COR-L47 (cell line): ENCODE measurements at regions not wholly inside any gene's neighbourhood (a gene's known extent, or its start where the extent isn't known, plus 50 kb on each side); places are given as distances from the start of the nearest gene placed in this dataset.
"Not testable (repeated sequence)": the region's sequence is repeated elsewhere in the genome, so short reads cannot be mapped to it uniquely, and the experiment has no call there.

Experiments
- DNase-seq: peaks from one replicate; lab custom pipeline; 2025; lab: John Stamatoyannopoulos, UW

DNA sequence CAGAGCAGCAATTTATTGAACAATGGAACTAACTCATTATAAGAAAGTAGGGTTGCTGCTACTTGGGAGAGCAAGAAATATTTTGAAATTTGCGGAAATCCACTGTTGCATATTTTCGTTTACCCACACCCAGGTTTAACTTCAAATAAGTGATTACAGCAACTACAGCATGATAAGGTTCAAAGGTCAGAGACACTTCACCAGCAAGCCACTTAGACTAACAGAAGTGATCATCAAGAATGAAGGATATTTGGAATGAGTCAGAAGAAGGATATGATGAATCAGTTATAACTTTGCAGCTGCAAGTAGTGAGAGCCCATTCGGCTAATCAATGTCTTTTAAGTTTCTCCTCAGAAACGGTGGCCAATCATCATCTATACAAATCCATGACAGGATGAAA is 199.3 kb downstream of the TMA16 start:
- no peak for DNase-seq

DNA sequence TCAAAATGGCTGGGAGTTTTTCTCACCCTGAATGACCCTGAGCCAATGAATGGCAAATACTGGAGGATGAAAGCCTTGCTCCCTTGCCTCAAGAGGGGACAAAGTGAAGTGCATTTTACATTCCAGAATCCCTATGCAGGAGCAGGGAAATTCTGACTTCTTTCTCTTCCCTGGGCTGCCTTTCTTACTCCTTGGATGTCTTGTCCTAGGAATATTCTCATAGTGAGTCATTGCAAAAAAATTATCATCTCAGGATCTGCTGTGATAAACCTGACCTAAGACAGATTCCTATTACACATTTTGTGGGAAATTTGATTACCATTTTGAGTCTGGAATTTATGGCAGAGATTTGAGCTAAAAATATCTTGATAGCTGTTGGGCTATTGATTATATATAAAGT is 199.9 kb downstream of the TMA16 start:
- no peak for DNase-seq

DNA sequence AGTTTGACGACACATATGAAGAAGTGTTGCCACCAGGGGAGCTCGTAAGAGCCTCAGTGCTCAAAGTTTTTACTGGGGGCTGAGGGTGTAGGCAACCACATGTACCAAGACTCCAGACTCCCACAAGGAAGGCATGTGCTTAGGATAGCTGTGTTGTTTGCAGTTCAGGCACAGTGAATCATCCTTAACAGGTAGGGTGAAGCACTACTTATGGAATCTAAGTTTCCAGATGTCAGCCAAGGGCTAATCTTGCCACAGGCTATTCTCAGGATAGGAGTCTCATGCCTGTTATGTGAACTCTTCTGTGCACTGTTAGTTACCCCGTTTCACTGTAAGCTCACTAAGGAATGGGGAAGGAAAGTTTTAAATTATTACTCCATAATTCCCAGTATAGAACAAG is 202.6 kb downstream of the TMA16 start:
- no peak for DNase-seq

DNA sequence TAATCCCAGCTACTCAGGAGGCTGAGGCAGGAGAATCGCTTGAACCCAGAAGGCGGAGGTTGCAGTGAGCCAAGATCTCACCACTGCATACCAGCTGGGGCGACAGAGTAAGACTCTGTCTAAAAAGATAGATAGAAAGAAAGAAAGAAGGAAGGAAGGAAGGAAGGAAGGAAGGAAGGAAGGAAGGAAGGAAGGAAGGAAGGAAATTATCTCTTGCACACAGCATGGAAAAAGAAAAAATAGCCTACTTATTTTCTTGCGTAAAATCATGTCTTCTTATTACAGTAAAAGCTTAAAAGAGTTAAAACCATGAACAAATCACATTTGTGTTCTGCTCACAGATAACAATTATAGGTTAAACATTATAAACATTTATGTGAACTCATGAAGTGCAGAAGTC is 205.9 kb downstream of the TMA16 start:
- not testable (repeated sequence) for DNase-seq

DNA sequence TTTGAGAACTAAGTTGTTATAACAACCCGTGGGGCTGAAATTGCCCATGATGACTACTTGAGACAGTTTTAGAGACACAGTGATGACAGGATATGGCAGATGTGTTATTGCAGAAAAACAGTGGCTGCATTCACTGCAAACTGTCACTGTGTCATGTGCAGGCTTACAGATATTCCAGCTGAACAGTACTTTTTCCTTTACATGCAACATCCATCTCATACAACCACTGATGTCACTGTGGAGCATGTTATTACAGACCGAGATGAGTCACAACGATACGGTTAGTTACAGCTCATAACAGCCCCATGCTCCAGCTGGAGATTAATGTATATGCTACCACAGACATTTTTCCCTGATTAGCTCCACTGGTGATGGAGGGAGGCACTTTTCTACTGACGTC is 207.4 kb downstream of the TMA16 start:
- DNase-seq = no peak

DNA sequence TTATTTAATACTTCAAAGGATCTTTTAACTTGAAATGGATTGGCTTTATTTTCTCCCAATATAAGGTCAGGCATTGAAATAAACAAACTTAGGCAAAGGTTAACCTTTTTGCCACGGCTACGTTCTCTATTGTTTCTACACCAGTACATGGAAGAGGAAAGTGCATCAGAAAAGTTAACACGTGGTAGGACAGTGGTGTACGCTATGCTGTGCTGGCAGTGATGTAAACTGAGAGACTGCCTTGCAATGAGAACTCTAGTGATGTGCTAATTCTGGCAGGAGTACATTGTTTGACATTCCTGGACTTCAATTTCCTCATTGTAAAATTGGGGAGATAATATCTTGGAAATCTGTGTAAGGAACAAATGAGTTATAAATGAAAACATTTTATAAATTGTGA is 208.2 kb downstream of the TMA16 start:
- no peak for DNase-seq

DNA sequence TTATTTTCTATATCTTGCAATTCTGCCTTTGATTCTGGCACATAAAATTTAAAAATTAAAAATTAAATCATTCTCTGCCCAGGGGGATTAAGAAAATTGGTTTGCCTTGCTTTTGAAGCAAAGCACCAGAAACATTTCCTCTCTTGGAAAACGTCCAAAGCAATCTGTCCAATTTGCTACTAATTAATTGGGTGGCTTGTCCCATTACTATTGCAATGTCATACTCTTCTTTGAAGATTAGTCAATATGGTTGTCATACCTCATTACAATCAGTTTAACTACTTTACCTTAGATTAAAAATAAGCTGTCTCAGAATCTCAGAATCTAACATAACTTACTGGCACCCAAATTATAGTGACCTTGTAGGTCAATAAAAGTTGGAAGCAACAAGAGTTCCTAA is 208.8 kb downstream of the TMA16 start:
- no peak for DNase-seq

DNA sequence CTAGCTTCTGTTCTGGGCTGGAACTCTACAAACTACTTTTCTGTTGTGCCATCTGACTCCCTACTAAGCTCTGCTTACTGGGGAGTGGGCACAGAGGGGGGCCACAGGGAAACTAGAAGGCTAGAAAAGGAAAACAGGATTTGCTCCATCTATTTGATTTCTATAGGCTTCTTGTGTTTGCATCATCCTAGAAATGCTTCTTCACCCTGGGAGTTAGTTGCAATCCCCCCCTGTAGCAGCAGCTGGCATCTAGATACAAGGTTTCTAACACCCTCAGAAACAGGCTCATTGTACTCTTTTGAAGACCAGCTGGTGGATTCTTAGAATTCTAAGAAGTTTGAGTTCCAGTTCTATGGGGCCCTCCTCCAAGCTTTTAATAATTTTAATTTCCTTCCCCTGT is 213.4 kb downstream of the TMA16 start:
- no peak for DNase-seq

DNA sequence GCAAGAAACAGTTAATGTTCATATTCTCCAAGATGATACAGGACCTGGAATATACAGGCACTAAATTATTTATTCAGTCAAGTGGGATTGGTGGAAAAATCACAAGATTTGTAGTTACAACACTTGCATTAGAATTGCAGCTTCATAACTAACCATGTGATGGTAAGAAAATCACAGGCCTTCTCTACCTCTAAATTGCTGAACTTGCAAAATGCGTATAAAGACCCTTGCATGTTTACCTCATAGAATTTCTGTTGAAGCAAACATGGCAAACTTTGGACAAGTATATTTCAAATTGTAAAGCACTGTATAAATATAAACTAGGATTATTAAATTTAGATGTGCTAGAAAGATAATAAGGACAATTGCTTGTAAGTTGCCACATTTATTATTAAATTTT is 215.1 kb downstream of the TMA16 start:
- no peak for DNase-seq

DNA sequence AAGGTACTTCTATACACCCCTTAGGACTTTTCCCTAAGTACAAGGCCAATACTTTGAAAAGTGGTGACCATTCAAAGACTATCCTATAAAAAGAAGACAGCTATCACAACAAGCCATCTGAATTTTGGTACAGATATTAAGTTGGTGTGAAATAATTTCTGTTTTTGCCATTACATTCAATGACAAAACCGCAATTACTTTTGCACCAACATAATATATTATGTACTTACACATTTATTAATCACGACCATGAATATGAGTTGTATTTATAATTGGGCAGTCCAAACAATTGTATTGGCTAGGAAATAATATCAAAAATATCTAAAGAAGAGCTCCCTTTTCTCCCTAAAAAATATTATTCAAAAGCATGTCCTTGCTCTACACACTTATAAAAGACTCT is 215.7 kb downstream of the TMA16 start:
- no peak for DNase-seq

DNA sequence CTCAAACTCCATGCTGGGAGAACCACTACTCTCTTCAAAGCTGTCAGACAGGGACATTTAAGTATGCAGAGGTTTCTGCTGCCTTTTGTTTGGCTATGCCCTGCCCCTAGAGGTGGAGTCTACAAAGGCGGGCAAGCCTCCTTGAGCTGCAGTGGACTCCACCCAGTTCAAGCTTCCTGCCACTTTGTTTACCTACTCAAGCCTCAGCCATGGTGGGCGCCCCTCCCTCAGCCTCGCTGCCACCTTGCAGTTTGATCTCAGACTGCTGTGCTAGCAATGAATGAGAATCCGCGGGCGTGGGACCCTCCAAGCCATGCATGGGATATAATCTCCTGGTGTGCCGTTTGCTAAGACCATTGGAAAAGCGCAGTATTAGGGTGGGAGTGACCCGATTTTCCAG is 230.0 kb downstream of the TMA16 start:
- not testable (repeated sequence) for DNase-seq

DNA sequence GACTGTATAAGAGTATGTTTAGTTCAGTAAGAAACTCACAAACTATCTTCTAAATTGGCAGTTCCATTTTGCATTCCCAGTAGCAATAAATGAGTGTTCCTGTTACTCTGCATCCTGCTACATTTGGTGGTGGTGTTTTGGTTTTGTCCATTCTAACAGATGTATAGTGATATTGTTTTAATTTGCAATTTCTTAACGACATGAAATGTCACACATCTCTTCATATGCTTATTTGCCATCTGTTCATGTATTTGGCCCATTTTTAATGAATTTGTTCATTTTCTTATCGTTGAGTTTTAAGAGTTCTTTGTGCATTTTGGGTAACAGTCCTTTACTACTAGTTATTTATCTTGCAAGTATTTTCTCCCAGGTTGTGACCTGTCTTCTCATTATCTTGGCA is 232.2 kb downstream of the TMA16 start:
- DNase-seq = no peak

DNA sequence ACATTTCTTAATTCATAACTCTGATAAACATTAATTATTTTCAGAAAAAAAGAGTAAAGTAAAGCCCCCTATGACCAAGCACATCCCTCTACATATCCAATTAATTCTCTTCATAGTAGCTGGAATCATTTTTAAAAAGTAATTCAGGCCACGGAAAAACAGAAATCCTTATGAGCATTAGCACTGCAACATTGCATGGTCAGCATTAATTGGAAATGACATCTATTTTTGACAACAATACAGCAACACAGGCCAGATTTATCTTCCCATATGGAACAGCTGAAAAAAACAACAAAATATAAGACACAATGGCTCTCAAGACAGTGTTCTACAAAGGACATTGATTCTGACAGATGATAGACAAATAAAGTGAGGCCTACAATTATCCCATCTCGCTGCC is 236.6 kb downstream of the TMA16 start:
- no peak for DNase-seq

DNA sequence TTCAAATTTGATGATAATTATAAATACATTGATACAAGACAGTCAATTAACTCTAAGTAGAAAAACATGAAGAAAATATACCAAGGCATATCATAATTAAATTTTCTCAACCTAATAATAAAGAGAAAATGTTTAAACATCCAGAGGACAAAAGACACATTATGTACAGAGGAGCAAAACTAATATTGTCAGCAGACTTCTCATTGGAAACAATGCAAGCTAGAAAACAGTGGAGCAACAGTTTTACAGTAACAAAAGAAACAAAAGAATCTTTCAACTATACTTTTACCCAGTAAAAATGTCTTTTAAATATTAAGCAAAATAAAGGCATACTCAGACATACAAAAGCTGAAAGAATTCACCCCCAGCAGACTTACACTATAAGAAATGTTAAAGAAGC is 238.0 kb downstream of the TMA16 start:
- no peak for DNase-seq

DNA sequence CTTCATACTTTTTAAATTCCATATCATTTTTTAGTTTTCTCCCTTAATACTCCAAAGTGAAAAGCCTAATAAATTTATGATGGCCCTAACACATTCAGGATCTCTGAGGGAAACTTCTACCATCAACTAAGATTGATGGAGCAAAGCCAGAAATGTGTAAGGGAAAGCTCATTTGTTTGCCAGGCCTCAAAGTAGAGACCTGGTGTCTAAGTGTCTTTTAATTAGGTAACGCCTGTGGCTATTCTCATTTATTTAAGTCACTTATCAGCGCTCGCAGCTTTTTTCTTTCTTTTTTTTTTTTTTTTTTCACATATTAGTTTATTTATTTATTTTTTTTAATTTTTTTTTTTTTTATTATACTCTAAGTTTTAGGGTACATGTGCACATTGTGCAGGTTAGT is 242.4 kb downstream of the TMA16 start:
- no peak for DNase-seq

DNA sequence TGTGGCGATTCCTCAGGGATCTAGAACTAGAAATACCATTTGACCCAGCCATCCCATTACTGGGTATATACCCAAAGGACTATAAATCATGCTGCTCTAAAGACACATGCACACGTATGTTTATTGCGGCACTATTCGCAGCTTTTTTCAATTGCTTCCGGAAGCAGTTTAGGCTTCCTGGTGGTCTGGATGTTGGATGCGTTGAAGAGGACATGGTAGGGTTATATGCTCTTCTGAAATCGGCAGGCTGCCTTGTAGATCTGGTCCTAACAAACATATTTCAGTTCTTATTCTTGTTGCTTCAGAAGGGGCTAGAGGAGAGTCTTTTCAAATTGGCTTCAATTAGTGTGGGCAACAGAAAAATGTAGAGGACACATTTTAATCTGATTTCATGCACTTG is 243.4 kb downstream of the TMA16 start:
- not testable (repeated sequence) for DNase-seq

DNA sequence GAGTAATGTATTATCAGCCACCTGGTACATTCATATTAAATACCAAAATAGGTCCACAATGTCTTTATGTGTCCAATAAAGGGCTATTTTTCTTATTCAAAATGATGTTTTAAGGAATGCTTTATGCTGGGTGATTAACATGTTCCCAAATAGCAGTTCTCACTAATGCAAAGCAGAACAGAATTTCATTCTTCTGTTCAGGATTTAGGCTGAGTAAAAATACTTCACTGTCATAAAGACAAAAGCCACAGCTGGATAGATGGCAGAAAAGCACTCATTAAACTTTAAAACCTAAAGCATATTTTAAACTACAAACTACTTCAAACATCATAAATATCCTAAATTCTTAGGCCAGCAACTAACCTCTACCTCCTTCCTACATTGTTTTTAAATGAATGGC is 244.0 kb downstream of the TMA16 start:
- DNase-seq = no peak

DNA sequence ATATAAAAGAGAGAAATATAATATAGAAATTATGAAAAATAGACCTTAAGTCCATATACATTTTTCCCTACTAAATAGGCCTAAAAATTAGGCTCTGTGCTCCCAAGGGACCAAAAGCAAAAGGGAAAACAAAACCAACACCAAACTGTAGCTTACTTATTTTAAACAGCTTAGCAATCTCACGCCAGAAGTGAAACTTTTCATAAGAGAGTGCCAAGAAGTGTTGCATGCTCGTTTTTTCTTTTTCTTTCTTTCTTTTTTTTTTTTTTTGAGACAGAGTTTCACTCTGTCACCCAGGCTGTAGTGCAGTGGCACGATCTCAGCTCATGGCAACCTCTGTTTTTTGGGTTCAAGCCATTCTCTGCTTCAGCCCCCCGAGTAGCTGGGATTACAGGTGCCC is 250.4 kb downstream of the TMA16 start:
- DNase-seq = no peak

DNA sequence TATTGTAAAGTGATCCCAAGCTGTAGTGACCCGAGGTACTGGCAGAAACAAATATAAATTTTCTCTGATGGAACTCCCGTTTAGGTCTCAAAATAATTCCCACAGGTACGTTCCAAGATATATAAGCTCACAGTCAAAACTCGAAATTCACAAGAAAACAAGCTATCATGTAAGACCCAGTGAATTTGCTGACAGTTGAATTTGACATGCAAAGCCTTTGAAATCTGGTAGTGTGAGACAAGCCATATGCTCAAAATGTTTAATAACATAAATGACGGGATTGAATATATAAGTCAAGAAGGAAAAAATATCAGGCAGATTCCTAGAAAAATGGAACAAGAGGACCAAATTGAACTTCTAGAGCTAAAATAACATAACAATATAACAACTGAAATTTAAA is 252.8 kb downstream of the TMA16 start:
- no peak for DNase-seq

DNA sequence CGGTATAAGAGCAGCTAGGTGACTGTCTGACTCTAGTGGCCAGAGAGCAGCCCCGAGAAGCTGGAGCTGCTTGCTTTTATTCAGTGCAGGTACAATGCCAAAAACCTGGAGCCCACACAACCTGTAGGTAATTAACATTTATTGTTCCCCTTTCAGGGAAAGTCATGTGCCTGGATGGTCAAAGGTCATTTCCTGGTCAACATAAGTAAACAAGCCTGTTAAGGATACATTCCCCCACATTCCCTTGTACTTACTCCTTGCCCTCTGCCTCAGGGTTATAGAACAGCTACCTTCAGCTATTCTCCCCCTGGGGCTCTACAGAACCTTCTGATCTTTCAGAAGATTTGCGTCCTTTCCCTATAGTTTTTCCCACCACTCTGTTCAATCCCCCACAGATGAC is 253.4 kb downstream of the TMA16 start:
- no peak for DNase-seq

DNA sequence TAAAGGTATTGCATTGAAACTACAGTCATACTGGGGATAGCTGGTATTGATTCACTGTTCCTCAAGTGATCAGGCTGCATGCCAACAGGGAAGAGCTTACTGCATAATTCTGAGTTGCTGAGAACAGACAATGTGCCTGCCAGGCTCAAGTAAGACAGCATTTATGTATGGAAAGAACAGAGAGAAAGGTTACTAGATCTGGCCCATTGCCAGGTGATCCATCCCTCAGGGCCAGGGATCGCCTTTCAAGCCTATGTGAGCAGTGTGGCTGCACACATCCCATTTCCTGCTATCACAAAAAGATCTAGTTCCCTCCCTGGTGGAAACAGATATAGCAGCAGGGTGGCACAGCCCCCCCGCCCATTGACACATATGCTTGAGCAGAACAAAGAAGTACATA is 254.0 kb downstream of the TMA16 start:
- peak; percentile 79 for DNase-seq

DNA sequence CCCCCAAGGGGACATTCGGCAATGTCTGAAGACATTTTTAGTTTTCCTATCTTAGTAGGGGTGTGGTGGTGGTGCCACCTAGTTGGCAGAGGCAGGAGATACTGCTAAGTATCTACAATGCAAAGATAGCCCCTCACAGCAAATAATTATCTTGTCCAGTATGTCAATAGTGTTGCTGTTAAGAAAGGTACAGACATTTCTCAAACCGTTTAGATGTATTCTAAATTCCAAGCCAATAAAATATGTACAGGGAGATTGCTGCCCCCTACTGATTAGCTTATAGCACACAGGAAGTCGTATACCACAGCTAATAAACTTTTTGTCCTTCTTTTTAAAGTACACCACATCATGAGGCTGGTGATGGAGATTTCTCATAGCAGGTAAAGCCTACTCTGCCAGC is 260.5 kb downstream of the TMA16 start:
- DNase-seq = peak; percentile 19

DNA sequence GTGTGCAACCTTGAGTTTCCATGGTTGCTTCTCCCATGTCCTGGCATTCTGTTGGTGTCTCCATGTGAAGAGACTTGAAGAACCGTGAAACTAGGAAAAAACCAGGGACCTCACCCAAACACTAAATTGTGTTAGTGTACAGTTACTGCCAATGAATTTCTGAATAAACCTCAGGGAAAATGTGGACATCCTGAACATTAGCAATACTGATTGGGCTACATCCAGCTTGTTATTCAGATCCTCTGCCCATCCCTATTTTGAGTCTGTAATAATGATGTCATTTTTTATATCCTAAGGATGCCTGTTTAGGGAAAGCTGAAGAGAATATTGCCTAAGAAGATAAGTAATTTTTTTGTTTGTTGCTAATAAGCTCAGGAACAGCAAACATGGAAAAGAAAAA is 262.7 kb downstream of the TMA16 start:
- DNase-seq = no peak

DNA sequence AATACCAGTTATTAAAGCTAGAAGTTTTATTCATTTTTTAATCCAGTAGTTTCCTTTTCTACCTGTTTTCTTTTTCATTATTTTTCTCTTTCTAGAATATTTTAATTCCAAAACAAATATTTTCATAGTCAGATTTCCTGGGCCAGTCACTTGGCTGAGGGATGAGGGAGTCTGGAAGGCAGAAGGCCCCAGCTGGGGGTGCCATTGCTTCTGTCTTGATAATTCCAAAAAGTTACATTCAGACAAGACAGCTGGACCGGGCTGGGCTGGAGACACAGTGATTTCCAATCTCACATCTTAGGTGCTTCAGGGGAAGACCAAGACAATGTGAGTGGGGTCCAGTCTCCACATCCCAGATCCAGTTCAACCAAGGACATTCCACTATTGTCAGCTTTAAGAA is 263.5 kb downstream of the TMA16 start:
- no peak for DNase-seq

DNA sequence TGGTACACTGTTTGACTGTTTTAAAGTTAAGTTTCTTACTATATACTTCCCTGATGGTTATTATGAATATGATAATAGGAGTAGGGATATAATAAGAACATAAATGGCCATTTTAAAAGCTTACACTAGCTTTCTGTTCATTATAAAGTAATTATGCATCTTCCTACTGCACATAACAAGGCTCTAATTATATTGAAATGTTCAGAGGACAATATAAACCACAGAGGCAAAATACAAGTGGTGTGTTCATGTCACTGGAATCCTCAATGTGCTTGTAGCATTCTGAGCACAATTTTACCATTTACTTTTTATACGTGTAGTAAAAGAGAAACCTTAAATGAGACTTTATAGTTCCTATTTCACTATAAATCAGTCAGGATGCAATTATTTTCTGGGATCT is 268.3 kb downstream of the TMA16 start:
- DNase-seq = no peak
